ENCODE measurements at regions not wholly inside any gene's neighbourhood (a gene's known extent, or its start where the extent isn't known, plus 50 kb on each side); places are given as distances from the start of the nearest gene placed in this dataset.

DNA sequence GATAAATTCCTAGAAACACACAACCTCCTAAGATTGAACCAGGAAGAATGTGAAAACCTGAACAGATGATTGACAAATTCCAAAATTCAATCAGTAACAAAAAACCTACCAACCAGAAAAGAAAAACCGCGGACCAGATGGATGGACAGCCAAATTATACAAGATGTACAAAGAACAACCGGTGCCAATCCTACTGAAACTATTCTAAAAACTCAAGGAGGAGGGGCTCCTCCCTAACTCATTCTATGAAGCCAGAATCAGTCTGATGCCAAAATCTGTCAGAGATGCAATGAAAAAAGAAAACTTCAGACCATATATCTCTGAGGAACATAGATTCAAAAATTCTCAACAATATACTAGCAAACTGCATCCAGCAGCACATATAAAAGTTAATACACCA is 262.4 kb upstream of the DAB1 start:
- TF ChIP-seq, protein P1, sequence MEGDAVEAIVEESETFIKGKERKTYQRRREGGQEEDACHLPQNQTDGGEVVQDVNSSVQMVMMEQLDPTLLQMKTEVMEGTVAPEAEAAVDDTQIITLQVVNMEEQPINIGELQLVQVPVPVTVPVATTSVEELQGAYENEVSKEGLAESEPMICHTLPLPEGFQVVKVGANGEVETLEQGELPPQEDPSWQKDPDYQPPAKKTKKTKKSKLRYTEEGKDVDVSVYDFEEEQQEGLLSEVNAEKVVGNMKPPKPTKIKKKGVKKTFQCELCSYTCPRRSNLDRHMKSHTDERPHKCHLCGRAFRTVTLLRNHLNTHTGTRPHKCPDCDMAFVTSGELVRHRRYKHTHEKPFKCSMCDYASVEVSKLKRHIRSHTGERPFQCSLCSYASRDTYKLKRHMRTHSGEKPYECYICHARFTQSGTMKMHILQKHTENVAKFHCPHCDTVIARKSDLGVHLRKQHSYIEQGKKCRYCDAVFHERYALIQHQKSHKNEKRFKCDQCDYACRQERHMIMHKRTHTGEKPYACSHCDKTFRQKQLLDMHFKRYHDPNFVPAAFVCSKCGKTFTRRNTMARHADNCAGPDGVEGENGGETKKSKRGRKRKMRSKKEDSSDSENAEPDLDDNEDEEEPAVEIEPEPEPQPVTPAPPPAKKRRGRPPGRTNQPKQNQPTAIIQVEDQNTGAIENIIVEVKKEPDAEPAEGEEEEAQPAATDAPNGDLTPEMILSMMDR (IDR thresholded peaks at IDR 0.05; ENCODE audit: low read depth, low read length), result no peak
- TF ChIP-seq EZH2phosphoT487 (IDR thresholded peaks at IDR 0.05; ENCODE audit: low read depth), result no peak
